Stimulated activated CD4-positive, alpha-beta T cell treated with anti-CD3 and anti-CD28 coated beads, Interleukin-2, amount 100 ng/mL, for 4 hours (primary cell): ENCODE measurements at regions not wholly inside any gene's neighbourhood (a gene's known extent, or its start where the extent isn't known, plus 50 kb on each side); places are given as distances from the start of the nearest gene placed in this dataset.

Experiments
- DNase-seq: peaks from one replicate; pipeline ENCODE4 v3.0.0-alpha.2; 2020; ENCODE audit warnings: low read depth

- DNase-seq: no peak
Measured at GRCh38 chr19:29429021-29429420, 96.8 kb upstream of the VSTM2B start.

- DNase-seq: no peak
Measured at GRCh38 chr19:29429581-29429980, 96.2 kb upstream of the VSTM2B start.

- DNase-seq: no peak
Measured at GRCh38 chr19:29431332-29431731, 94.5 kb upstream of the VSTM2B start.

- DNase-seq: no peak
Measured at GRCh38 chr19:29432677-29433076, 93.1 kb upstream of the VSTM2B start.

- no peak for DNase-seq
Measured at GRCh38 chr19:29436591-29437103, 89.1 kb upstream of the VSTM2B start.

- no peak for DNase-seq
Measured at GRCh38 chr19:29439021-29439420, 86.8 kb upstream of the VSTM2B start.

- DNase-seq: no peak
Measured at GRCh38 chr19:29439688-29440550, 85.9 kb upstream of the VSTM2B start.

- DNase-seq: no peak
Measured at GRCh38 chr19:29442094-29442493, 83.7 kb upstream of the VSTM2B start.

GRCh38 chr19:29442910-29443309, 82.9 kb upstream of the VSTM2B start:
- no peak for DNase-seq

GRCh38 chr19:29445246-29445645, 80.5 kb upstream of the VSTM2B start:
- DNase-seq: no peak

GRCh38 chr19:29446361-29446760, 79.4 kb upstream of the VSTM2B start:
- DNase-seq: no peak

GRCh38 chr19:29448046-29448445, 77.7 kb upstream of the VSTM2B start:
- DNase-seq: no peak

- DNase-seq: no peak
Measured at GRCh38 chr19:29449371-29449770, 76.4 kb upstream of the VSTM2B start.

GRCh38 chr19:29450306-29450705, 75.5 kb upstream of the VSTM2B start:
- DNase-seq: no peak

GRCh38 chr19:29450812-29451211, 75.0 kb upstream of the VSTM2B start:
- DNase-seq: no peak

GRCh38 chr19:29454109-29454508, 71.7 kb upstream of the VSTM2B start:
- DNase-seq: no peak

GRCh38 chr19:29457413-29457812, 68.4 kb upstream of the VSTM2B start:
- no peak for DNase-seq

- DNase-seq: no peak
Measured at GRCh38 chr19:29467824-29468401, 57.9 kb upstream of the VSTM2B start.

GRCh38 chr19:29475469-29475868, 50.3 kb upstream of the VSTM2B start:
- no peak for DNase-seq
